WTC11 (cell line): ENCODE measurements at regions not wholly inside any gene's neighbourhood (a gene's known extent, or its start where the extent isn't known, plus 50 kb on each side); places are given as distances from the start of the nearest gene placed in this dataset.

Source experiments
- ATAC-seq: fragments of 200-7000 bp; cut with Tn5 transposase; 2 replicates; pipeline ENCODE4 v1.10.0; 2021; ENCODE audit warnings: mild to moderate bottlenecking, moderate library complexity
- CTCF ChIA-PET: fragments of 300-600 bp; sonication (Branson Sonifier 250); formaldehyde crosslinking; loops from one replicate; lab custom pipeline; 2021; ENCODE audit warnings: antibody characterized with exemption; lab: Charles Lee
- POLR2A ChIA-PET: fragments of 350-600 bp; sonication (Branson Sonifier 250); formaldehyde crosslinking; loops from one replicate; lab custom pipeline; 2021; ENCODE audit warnings: antibody characterized with exemption; lab: Charles Lee
- DNase-seq: peaks from one replicate; pipeline ENCODE4 v3.0.0; 2021; ENCODE audit warnings: low spot score
- H3K27ac Mint-ChIP-seq: 2 replicates; pipeline ENCODE4 v1.8.0; 2021; ENCODE audit warnings: mixed read lengths
- H3K27me3 Mint-ChIP-seq: 2 replicates; pipeline ENCODE4 v1.8.0; 2021; ENCODE audit warnings: low read depth, mild to moderate bottlenecking, moderate library complexity, mixed read lengths
- H3K36me3 Mint-ChIP-seq: 2 replicates; pipeline ENCODE4 v1.8.0; 2021; ENCODE audit warnings: mixed read lengths
- H3K4me1 Mint-ChIP-seq: 2 replicates; pipeline ENCODE4 v1.8.0; 2022; ENCODE audit warnings: mixed read lengths
- H3K4me3 Mint-ChIP-seq: 2 replicates; pipeline ENCODE4 v1.8.0; 2021; ENCODE audit warnings: mild to moderate bottlenecking, moderate library complexity, mixed read lengths
- H3K9me3 Mint-ChIP-seq: 2 replicates; pipeline ENCODE4 v1.8.0; 2021; ENCODE audit warnings: mixed read lengths
- ATF2 ChIP-seq: sonication (generic); formaldehyde crosslinking; IDR thresholded peaks from 2 replicates; pipeline ENCODE4 v1.8.1; 2022; ENCODE audit warnings: low read depth, missing genetic modification reagents, borderline replicate concordance
- CTCF ChIP-seq: fragments of 200-600 bp; IDR thresholded peaks from 2 replicates; pipeline ENCODE4 v1.8.0; 2022; ENCODE audit warnings: antibody characterized with exemption
- E2F5 ChIP-seq: sonication (generic); formaldehyde crosslinking; IDR thresholded peaks from 2 replicates; pipeline ENCODE4 v1.8.1; 2022; ENCODE audit warnings: mild to moderate bottlenecking, moderate library complexity, missing genetic modification reagents
- ESRRA ChIP-seq: sonication (generic); formaldehyde crosslinking; IDR thresholded peaks from 2 replicates; pipeline ENCODE4 v1.8.1; 2022; ENCODE audit warnings: mild to moderate bottlenecking, missing genetic modification reagents, borderline replicate concordance
- GABPB1 ChIP-seq: sonication (generic); formaldehyde crosslinking; IDR thresholded peaks from 2 replicates; pipeline ENCODE4 v1.8.1; 2023; ENCODE audit warnings: mild to moderate bottlenecking, missing genetic modification reagents
- GTF2I ChIP-seq: fragments of 250-450 bp; sonication (Bioruptor Pico); conservative IDR thresholded peaks from 2 replicates; pipeline ENCODE4 v1.4.0; 2021; ENCODE audit warnings: mild to moderate bottlenecking
- IRF2 ChIP-seq: sonication (generic); formaldehyde crosslinking; IDR thresholded peaks from 2 replicates; pipeline ENCODE4 v1.8.0; 2022; ENCODE audit warnings: low read depth, missing genetic modification reagents, borderline replicate concordance
- MLX ChIP-seq: sonication (generic); formaldehyde crosslinking; IDR thresholded peaks from 2 replicates; pipeline ENCODE4 v1.8.1; 2023; ENCODE audit warnings: mild to moderate bottlenecking, missing genetic modification reagents, moderate library complexity
- MXD4 ChIP-seq: fragments of 250-450 bp; sonication (Bioruptor Pico); IDR thresholded peaks from 2 replicates; pipeline ENCODE4 v1.8.0; 2021; ENCODE audit warnings: mild to moderate bottlenecking, moderate library complexity, borderline replicate concordance
- NFE2L1 ChIP-seq: sonication (generic); formaldehyde crosslinking; IDR thresholded peaks from 2 replicates; pipeline ENCODE4 v1.8.1; 2023; ENCODE audit warnings: missing genetic modification reagents
- NR3C1 ChIP-seq: sonication (generic); formaldehyde crosslinking; conservative IDR thresholded peaks from 2 replicates; pipeline ENCODE4 v1.8.1; 2023; ENCODE audit warnings: low read depth, mild to moderate bottlenecking, missing genetic modification reagents
- PRDM15 ChIP-seq: sonication (generic); formaldehyde crosslinking; IDR thresholded peaks from 2 replicates; pipeline ENCODE4 v1.8.0; 2022; ENCODE audit warnings: missing genetic modification reagents
- RORB ChIP-seq: fragments of 250-450 bp; sonication (Bioruptor Pico); IDR thresholded peaks from 2 replicates; pipeline ENCODE4 v1.9.0; 2021; ENCODE audit warnings: mild to moderate bottlenecking
- TCF7 ChIP-seq: sonication (generic); formaldehyde crosslinking; IDR thresholded peaks from 2 replicates; pipeline ENCODE4 v1.8.0; 2022; ENCODE audit warnings: mild to moderate bottlenecking, low read depth, missing genetic modification reagents, moderate library complexity
- TEAD4 ChIP-seq: sonication (generic); formaldehyde crosslinking; IDR thresholded peaks from 2 replicates; pipeline ENCODE4 v1.8.0; 2022; ENCODE audit warnings: mild to moderate bottlenecking, missing genetic modification reagents
- ZNF219 ChIP-seq: sonication (generic); formaldehyde crosslinking; IDR thresholded peaks from 2 replicates; pipeline ENCODE4 v1.8.0; 2023; ENCODE audit warnings: missing genetic modification reagents, mild to moderate bottlenecking, borderline replicate concordance
- ZNF232 ChIP-seq: sonication (generic); formaldehyde crosslinking; IDR thresholded peaks from 2 replicates; pipeline ENCODE4 v1.8.0; 2022; ENCODE audit warnings: mild to moderate bottlenecking, missing genetic modification reagents
- ZNF281 ChIP-seq: sonication (generic); formaldehyde crosslinking; IDR thresholded peaks from 2 replicates; pipeline ENCODE4 v1.8.0; 2023; ENCODE audit warnings: mild to moderate bottlenecking, missing genetic modification reagents
- ZNF317 ChIP-seq: sonication (generic); formaldehyde crosslinking; IDR thresholded peaks from 2 replicates; pipeline ENCODE4 v1.8.1; 2023; ENCODE audit warnings: low read depth, mild to moderate bottlenecking, moderate library complexity, missing genetic modification reagents, borderline replicate concordance

- no peak overlapping the region for H3K4me3 Mint-ChIP-seq
- H3K27me3 Mint-ChIP-seq = no peaks in the 10 kb centered on the region
- CTCF ChIA-PET = interaction anchor here (1.8 kb wide), 1 partner anchor 26 kb away, joined by 8 read pairs; no protein-coding TSS in a partner anchor
- POLR2A ChIA-PET = no interaction called here
- no peaks in the 10 kb centered on the region for H3K9me3 Mint-ChIP-seq
- ATAC-seq = no peak
- H3K36me3 Mint-ChIP-seq = no peaks in the 10 kb centered on the region
- DNase-seq = no peak
- H3K27ac Mint-ChIP-seq = no peak overlapping the region
- H3K4me1 Mint-ChIP-seq = peaks cover 9% of the 10 kb centered on the region
- TF ChIP-seq TEAD4 (CRISPR knock-in tag) = no peak
- TF ChIP-seq ZNF317 (CRISPR knock-in tag) = no peak
- no peak for TF ChIP-seq E2F5 (CRISPR knock-in tag)
- no peak for TF ChIP-seq NR3C1 (CRISPR knock-in tag)
- TF ChIP-seq TCF7 = no peak
- TF ChIP-seq MLX (CRISPR knock-in tag) = no peak
- no peak for TF ChIP-seq ZNF281 (CRISPR knock-in tag)
- TF ChIP-seq GTF2I (CRISPR knock-in tag) = no peak
- TF ChIP-seq ZNF232 = no peak
- no peak for TF ChIP-seq RORB (CRISPR knock-in tag)
- TF ChIP-seq ZNF219 (CRISPR knock-in tag) = no peak
- no peak for TF ChIP-seq IRF2 (CRISPR knock-in tag)
- no peak for TF ChIP-seq NFE2L1 (CRISPR knock-in tag)
- no peak for TF ChIP-seq MXD4 (CRISPR knock-in tag)
- no peak for TF ChIP-seq PRDM15 (CRISPR knock-in tag)
Observed at GRCh38 chr6:6785163-6785521, 196.6 kb downstream of the LY86 start.

GRCh38 chr6:6788394-6789032 lies 200.0 kb downstream of the LY86 start:
- H3K4me3 Mint-ChIP-seq = no peak overlapping the region
- no peaks in the 10 kb centered on the region for H3K9me3 Mint-ChIP-seq
- DNase-seq (peak; percentile 38), ATAC-seq (peak; percentile 93)
- H3K36me3 Mint-ChIP-seq = no peaks in the 10 kb centered on the region
- ChIA-PET POLR2A (no interaction called here), CTCF (interaction anchor here (0.6 to 2.0 kb wide), 24 partner anchors 9 to 458 kb away, joined by 3 to 8 read pairs (median 4); no protein-coding TSS in a partner anchor)
- peaks cover 12% of the 10 kb centered on the region for H3K4me1 Mint-ChIP-seq
- no peak for TF ChIP-seq ESRRA
- TF ChIP-seq GABPB1 = no peak
- TF ChIP-seq ATF2 (CRISPR knock-in tag) = no peak
- TF ChIP-seq CTCF = peak; percentile 60
- TF ChIP-seq PRDM15 (CRISPR knock-in tag) = no peak
- no peak overlapping the region for H3K27ac Mint-ChIP-seq
- H3K27me3 Mint-ChIP-seq = 0 out of 2 replicates have a peak, but pooled peaks cover 3% of the 10 kb centered on the region
